ENCODE measurements at regions not wholly inside any gene's neighbourhood (a gene's known extent, or its start where the extent isn't known, plus 50 kb on each side); places are given as distances from the start of the nearest gene placed in this dataset.

DNA sequence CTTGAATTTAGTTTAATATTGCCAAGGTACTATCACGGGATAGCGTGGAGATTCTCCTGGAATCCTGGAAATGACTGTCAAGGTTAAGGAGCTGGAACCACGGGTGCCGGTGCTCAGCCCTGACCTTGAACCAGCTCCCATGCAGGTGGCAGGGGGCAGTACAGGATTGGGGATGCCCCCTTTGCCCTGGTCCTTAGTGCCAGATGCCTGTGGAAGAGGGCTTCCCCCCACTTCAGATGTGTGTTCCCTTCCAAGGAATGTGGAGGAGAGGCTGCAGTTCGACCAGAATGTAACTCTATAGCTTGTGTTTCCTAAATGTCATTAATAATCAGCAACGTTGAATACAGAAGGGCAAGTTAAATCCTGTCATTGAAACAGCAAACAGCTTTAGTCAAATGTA is 258.9 kb downstream of the VRK1 start:
- TF ChIP-seq CEBPB (IDR thresholded peaks at IDR 0.05): no peak
- TF ChIP-seq RAD21 (IDR thresholded peaks at IDR 0.05; ENCODE audit: low read depth): no peak
- TF ChIP-seq EP300 (IDR thresholded peaks at IDR 0.05; ENCODE audit: borderline replicate concordance): no peak
- TF ChIP-seq TAF1 (IDR thresholded peaks at IDR 0.05; ENCODE audit: low read depth): no peak
- no peak for TF ChIP-seq NFIC (IDR thresholded peaks at IDR 0.05)
- TF ChIP-seq, protein P1, sequence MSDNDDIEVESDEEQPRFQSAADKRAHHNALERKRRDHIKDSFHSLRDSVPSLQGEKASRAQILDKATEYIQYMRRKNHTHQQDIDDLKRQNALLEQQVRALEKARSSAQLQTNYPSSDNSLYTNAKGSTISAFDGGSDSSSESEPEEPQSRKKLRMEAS (IDR thresholded peaks at IDR 0.05): no peak
- TF ChIP-seq EGR1 (IDR thresholded peaks at IDR 0.05): no peak
- TF ChIP-seq, protein P2, sequence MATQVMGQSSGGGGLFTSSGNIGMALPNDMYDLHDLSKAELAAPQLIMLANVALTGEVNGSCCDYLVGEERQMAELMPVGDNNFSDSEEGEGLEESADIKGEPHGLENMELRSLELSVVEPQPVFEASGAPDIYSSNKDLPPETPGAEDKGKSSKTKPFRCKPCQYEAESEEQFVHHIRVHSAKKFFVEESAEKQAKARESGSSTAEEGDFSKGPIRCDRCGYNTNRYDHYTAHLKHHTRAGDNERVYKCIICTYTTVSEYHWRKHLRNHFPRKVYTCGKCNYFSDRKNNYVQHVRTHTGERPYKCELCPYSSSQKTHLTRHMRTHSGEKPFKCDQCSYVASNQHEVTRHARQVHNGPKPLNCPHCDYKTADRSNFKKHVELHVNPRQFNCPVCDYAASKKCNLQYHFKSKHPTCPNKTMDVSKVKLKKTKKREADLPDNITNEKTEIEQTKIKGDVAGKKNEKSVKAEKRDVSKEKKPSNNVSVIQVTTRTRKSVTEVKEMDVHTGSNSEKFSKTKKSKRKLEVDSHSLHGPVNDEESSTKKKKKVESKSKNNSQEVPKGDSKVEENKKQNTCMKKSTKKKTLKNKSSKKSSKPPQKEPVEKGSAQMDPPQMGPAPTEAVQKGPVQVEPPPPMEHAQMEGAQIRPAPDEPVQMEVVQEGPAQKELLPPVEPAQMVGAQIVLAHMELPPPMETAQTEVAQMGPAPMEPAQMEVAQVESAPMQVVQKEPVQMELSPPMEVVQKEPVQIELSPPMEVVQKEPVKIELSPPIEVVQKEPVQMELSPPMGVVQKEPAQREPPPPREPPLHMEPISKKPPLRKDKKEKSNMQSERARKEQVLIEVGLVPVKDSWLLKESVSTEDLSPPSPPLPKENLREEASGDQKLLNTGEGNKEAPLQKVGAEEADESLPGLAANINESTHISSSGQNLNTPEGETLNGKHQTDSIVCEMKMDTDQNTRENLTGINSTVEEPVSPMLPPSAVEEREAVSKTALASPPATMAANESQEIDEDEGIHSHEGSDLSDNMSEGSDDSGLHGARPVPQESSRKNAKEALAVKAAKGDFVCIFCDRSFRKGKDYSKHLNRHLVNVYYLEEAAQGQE (IDR thresholded peaks at IDR 0.05; ENCODE audit: low read depth): no peak
